HEK293 (cell line): ENCODE measurements at regions not wholly inside any gene's neighbourhood (a gene's known extent, or its start where the extent isn't known, plus 50 kb on each side); places are given as distances from the start of the nearest gene placed in this dataset.

Experiments used
- TCF7L2 ChIP-seq: IDR thresholded peaks from 2 replicates; pipeline ENCODE4 v1.6.1; 2011; ENCODE audit warnings: low read depth, mild to moderate bottlenecking, inconsistent platforms, low read length, moderate library complexity, borderline replicate concordance
- ZNF549 ChIP-seq: fragments of 450-650 bp; IDR thresholded peaks from 2 replicates; pipeline ENCODE4 v1.5.1; 2018; ENCODE audit warnings: missing biosample characterization, missing genetic modification characterization, mild to moderate bottlenecking, inconsistent platforms, moderate library complexity
- ZNF777 ChIP-seq: fragments of 450-650 bp; formaldehyde crosslinking; IDR thresholded peaks from 2 replicates; pipeline ENCODE4 v1.5.1; 2017; ENCODE audit warnings: missing biosample characterization, missing genetic modification characterization, borderline replicate concordance
- TF ChIP-seq, protein P1 (sequence below): fragments of 450-650 bp; formaldehyde crosslinking; IDR thresholded peaks from 2 replicates; pipeline ENCODE4 v1.5.1; 2016; ENCODE audit warnings: missing biosample characterization, missing genetic modification characterization
- TF ChIP-seq, protein P2 (sequence below): fragments of 450-650 bp; formaldehyde crosslinking; IDR thresholded peaks from 2 replicates; pipeline ENCODE4 v1.5.1; 2016; ENCODE audit warnings: missing biosample characterization, missing genetic modification characterization, low read depth
- TF ChIP-seq, protein P3 (sequence below): fragments of 450-650 bp; formaldehyde crosslinking; conservative IDR thresholded peaks from 2 replicates; pipeline ENCODE4 v1.5.1; 2016; ENCODE audit warnings: low read depth, missing biosample characterization, missing genetic modification characterization
- TF ChIP-seq, protein P4 (sequence below): fragments of 450-650 bp; formaldehyde crosslinking; IDR thresholded peaks from 2 replicates; pipeline ENCODE4 v1.5.1; 2017; ENCODE audit warnings: missing biosample characterization, missing genetic modification characterization
- TF ChIP-seq, protein P5 (sequence below): fragments of 450-650 bp; formaldehyde crosslinking; IDR thresholded peaks from 2 replicates; pipeline ENCODE4 v1.5.1; 2016; ENCODE audit warnings: missing biosample characterization, missing genetic modification characterization
- TF ChIP-seq, protein P6 (sequence below): fragments of 450-650 bp; formaldehyde crosslinking; IDR thresholded peaks from 2 replicates; pipeline ENCODE4 v1.5.1; 2016; ENCODE audit warnings: missing biosample characterization, missing genetic modification characterization, low read depth

DNA sequence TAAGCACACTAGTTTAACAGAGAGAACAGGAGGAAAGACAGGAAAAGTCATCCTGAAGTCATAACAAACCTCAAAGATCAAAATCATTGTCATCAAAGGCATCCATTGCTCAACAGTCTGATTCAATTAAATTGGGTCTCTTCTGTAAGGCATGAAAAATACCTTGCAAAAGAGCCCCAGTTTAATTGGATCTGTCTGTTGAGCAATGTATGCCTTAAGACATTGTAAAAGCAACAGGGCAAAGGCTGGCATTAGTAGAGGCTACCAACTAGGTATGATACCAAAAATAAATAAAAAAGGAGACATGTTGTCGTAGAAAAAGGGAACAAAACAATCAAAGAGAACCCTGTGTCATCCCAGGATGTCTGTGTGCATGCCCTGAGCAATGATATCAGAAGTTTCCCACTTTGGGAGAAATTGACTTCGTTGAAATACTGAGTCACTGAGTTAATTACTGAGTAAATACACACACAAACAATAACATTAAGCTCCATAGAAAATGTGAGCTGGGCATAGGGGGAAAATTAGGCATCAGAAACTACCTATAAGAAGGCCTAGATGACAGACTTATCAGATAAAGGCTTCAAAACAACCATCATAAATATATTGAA lies 1013.8 kb upstream of the CITED2 start:
- TF ChIP-seq, protein P1, sequence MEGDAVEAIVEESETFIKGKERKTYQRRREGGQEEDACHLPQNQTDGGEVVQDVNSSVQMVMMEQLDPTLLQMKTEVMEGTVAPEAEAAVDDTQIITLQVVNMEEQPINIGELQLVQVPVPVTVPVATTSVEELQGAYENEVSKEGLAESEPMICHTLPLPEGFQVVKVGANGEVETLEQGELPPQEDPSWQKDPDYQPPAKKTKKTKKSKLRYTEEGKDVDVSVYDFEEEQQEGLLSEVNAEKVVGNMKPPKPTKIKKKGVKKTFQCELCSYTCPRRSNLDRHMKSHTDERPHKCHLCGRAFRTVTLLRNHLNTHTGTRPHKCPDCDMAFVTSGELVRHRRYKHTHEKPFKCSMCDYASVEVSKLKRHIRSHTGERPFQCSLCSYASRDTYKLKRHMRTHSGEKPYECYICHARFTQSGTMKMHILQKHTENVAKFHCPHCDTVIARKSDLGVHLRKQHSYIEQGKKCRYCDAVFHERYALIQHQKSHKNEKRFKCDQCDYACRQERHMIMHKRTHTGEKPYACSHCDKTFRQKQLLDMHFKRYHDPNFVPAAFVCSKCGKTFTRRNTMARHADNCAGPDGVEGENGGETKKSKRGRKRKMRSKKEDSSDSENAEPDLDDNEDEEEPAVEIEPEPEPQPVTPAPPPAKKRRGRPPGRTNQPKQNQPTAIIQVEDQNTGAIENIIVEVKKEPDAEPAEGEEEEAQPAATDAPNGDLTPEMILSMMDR = no peak
- TF ChIP-seq ZNF777 = no peak
- TF ChIP-seq, protein P2, sequence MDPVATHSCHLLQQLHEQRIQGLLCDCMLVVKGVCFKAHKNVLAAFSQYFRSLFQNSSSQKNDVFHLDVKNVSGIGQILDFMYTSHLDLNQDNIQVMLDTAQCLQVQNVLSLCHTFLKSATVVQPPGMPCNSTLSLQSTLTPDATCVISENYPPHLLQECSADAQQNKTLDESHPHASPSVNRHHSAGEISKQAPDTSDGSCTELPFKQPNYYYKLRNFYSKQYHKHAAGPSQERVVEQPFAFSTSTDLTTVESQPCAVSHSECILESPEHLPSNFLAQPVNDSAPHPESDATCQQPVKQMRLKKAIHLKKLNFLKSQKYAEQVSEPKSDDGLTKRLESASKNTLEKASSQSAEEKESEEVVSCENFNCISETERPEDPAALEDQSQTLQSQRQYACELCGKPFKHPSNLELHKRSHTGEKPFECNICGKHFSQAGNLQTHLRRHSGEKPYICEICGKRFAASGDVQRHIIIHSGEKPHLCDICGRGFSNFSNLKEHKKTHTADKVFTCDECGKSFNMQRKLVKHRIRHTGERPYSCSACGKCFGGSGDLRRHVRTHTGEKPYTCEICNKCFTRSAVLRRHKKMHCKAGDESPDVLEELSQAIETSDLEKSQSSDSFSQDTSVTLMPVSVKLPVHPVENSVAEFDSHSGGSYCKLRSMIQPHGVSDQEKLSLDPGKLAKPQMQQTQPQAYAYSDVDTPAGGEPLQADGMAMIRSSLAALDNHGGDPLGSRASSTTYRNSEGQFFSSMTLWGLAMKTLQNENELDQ (tag by site-specific recombination) = no peak
- TF ChIP-seq ZNF549 (tag by site-specific recombination) = no peak
- TF ChIP-seq, protein P3, sequence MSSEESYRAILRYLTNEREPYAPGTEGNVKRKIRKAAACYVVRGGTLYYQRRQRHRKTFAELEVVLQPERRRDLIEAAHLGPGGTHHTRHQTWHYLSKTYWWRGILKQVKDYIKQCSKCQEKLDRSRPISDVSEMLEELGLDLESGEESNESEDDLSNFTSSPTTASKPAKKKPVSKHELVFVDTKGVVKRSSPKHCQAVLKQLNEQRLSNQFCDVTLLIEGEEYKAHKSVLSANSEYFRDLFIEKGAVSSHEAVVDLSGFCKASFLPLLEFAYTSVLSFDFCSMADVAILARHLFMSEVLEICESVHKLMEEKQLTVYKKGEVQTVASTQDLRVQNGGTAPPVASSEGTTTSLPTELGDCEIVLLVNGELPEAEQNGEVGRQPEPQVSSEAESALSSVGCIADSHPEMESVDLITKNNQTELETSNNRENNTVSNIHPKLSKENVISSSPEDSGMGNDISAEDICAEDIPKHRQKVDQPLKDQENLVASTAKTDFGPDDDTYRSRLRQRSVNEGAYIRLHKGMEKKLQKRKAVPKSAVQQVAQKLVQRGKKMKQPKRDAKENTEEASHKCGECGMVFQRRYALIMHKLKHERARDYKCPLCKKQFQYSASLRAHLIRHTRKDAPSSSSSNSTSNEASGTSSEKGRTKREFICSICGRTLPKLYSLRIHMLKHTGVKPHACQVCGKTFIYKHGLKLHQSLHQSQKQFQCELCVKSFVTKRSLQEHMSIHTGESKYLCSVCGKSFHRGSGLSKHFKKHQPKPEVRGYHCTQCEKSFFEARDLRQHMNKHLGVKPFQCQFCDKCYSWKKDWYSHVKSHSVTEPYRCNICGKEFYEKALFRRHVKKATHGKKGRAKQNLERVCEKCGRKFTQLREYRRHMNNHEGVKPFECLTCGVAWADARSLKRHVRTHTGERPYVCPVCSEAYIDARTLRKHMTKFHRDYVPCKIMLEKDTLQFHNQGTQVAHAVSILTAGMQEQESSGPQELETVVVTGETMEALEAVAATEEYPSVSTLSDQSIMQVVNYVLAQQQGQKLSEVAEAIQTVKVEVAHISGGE (tag by site-specific recombination) = no peak
- TF ChIP-seq, protein P4, sequence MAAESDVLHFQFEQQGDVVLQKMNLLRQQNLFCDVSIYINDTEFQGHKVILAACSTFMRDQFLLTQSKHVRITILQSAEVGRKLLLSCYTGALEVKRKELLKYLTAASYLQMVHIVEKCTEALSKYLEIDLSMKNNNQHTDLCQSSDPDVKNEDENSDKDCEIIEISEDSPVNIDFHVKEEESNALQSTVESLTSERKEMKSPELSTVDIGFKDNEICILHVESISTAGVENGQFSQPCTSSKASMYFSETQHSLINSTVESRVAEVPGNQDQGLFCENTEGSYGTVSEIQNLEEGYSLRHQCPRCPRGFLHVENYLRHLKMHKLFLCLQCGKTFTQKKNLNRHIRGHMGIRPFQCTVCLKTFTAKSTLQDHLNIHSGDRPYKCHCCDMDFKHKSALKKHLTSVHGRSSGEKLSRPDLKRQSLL (tag by site-specific recombination) = no peak
- TF ChIP-seq TCF7L2 = no peak
- TF ChIP-seq, protein P5, sequence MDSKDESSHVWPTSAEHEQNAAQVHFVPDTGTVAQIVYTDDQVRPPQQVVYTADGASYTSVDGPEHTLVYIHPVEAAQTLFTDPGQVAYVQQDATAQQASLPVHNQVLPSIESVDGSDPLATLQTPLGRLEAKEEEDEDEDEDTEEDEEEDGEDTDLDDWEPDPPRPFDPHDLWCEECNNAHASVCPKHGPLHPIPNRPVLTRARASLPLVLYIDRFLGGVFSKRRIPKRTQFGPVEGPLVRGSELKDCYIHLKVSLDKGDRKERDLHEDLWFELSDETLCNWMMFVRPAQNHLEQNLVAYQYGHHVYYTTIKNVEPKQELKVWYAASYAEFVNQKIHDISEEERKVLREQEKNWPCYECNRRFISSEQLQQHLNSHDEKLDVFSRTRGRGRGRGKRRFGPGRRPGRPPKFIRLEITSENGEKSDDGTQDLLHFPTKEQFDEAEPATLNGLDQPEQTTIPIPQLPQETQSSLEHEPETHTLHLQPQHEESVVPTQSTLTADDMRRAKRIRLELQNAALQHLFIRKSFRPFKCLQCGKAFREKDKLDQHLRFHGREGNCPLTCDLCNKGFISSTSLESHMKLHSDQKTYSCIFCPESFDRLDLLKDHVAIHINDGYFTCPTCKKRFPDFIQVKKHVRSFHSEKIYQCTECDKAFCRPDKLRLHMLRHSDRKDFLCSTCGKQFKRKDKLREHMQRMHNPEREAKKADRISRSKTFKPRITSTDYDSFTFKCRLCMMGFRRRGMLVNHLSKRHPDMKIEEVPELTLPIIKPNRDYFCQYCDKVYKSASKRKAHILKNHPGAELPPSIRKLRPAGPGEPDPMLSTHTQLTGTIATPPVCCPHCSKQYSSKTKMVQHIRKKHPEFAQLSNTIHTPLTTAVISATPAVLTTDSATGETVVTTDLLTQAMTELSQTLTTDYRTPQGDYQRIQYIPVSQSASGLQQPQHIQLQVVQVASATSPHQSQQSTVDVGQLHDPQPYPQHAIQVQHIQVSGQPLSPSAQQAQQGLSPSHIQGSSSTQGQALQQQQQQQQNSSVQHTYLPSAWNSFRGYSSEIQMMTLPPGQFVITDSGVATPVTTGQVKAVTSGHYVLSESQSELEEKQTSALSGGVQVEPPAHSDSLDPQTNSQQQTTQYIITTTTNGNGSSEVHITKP (tag by site-specific recombination) = no peak
- TF ChIP-seq, protein P6, sequence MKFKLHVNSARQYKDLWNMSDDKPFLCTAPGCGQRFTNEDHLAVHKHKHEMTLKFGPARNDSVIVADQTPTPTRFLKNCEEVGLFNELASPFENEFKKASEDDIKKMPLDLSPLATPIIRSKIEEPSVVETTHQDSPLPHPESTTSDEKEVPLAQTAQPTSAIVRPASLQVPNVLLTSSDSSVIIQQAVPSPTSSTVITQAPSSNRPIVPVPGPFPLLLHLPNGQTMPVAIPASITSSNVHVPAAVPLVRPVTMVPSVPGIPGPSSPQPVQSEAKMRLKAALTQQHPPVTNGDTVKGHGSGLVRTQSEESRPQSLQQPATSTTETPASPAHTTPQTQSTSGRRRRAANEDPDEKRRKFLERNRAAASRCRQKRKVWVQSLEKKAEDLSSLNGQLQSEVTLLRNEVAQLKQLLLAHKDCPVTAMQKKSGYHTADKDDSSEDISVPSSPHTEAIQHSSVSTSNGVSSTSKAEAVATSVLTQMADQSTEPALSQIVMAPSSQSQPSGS (tag by site-specific recombination) = no peak
